ENCODE measurements at regions not wholly inside any gene's neighbourhood (a gene's known extent, or its start where the extent isn't known, plus 50 kb on each side); places are given as distances from the start of the nearest gene placed in this dataset.

- no peak for DNase-seq
Observed at GRCh38 chr9:38284588-38285051, 107.9 kb upstream of the ALDH1B1 start.

- no peak for DNase-seq
Observed at GRCh38 chr9:38284039-38284575, 108.4 kb upstream of the ALDH1B1 start.

DNA sequence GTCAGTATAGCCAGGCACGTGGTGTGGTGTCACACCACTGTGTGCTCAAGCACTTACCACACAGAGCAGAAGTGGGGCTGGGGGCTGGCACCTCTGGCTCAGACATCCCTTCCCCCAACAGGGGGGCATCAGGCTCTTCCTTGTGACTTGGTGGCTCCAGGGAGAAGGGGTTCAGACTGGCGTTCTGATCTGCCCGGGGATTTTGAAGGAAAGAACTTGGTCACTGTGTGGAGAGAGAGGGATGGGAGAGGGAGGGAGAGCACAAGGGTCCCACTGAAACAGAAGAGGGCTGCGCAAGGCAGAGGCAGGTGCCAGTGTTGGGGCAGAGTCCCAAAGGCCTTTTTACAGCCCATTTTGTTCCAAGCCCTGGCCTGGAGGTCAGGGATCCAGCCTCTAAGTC lies 109.7 kb upstream of the ALDH1B1 start:
- DNase-seq, result no peak

DNA sequence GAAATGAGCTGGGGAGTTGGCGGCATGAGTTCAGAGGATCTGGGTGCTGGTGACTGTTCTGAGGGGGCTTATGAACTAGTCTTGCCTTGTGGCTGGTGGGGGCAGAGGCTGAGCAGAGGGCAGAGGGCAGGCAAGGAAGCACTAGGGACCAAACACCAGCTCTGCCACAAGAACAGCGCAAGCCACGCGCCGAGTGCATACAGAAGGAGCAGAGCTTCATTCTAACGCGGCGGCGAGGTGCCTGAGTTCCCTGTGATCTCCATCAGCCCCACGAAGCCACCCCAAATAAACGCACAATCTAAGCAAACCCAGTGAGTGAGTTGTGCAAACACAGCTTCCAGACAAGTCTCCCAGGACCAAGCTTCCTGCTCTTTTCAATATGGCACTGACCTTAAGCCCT lies 110.6 kb upstream of the ALDH1B1 start:
- no peak for DNase-seq

- no peak for DNase-seq
Observed at GRCh38 chr9:38281196-38281595, 111.3 kb upstream of the ALDH1B1 start.

DNA sequence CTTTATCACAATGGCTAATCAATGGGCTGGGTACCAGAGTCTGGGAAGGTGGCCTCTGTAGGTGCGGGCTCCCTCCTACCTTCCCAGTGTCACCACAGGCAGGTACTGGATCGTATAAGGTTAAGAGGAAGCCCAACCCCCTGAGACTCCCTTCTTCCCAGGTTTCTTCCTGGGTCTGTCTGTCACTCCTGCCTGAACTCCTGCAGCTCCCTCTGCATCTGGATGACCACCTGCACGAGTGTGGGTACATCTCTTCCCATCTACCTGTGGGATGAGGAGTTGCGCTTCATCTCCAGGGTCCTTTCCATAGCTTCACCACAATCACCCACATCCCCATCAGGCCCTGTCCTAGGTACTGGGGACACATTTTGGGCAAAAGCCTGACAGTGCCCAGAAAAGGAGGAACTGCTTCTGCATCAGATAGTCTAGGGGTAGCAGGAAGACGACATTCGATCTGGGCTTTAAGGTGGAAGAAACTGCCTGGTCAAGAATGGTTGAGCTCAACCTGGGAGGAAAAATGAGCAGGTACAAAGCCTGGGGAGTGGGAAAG lies 112.2 kb upstream of the ALDH1B1 start:
- no peak for DNase-seq

GRCh38 chr9:38278931-38279679 lies 113.4 kb upstream of the ALDH1B1 start:
- DNase-seq, result no peak

GRCh38 chr9:38278457-38278856 lies 114.0 kb upstream of the ALDH1B1 start:
- DNase-seq, result no peak

GRCh38 chr9:38277601-38278200 lies 114.8 kb upstream of the ALDH1B1 start:
- DNase-seq, result no peak

DNA sequence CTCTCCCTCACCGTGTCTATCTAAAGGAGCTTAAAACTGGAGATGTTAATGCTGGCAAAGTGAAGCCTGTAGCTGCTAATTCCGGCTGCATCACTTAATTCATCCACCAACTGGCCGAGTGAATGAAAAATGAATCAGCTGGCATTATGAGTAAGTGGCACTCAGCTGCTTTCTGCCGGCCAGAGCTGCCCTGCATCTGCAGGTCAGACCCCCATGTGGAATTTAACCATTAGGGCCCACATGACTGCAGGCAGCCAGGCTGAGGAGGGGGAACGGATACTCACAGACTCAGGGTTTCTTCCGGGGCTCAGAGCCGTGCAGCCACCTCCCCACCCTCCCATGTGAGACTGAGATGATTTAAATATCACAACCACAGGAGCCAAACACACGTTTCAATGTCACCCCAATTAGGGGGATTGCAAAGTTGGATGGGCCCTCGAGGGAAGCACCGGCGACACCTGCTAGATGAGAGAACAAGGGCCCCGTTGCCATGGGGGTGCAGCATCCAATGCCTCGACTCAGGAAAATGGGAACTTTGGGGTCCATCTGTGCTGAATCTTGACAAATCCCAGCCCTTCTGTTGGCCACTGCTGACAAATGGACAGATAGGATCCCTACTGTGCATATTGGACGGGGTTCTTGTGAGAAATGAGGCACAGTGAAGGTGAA lies 115.6 kb upstream of the ALDH1B1 start:
- no peak for DNase-seq

GRCh38 chr9:38274800-38275199 lies 117.7 kb upstream of the ALDH1B1 start:
- no peak for DNase-seq

- no peak for DNase-seq
Observed at GRCh38 chr9:38272710-38273109, 119.8 kb upstream of the ALDH1B1 start.

- no peak for DNase-seq
Observed at GRCh38 chr9:38271666-38272241, 120.7 kb upstream of the ALDH1B1 start.

- no peak for DNase-seq
Observed at GRCh38 chr9:38269775-38270174, 122.7 kb upstream of the ALDH1B1 start.

GRCh38 chr9:38263532-38263931 lies 129.0 kb upstream of the ALDH1B1 start:
- DNase-seq, result no peak

DNA sequence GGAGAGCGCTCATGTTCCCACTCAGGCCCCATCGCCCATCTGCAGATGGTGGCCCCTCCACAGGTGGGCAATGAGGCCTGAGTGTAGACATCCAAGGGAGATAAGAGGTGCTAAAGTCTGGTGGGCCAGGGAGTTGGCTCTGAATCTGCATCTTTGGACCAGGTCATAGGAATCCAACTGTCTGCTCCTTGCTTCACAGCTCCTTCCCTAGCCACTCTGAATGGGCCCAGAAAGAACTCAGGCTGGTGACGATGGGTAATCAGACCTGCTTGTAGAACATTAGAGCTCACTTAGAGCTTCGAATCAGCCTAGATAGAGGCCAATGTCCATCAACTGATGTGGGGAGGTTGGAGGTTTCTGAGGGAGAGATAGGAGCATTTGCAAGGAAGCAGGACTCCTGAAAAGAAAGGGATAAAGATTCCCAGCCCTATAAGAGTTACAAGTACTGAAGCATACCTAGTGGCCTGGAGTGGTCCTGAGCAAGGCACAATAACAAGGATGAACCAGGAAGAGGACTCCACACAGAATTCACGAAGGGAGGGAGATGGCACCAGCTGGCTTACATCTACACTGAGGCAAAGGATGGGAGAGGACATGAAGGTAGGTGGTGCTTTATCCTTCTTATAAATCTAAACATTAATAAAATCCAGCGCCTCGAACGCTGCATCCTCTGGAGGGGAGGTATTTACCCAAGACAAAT lies 132.8 kb upstream of the ALDH1B1 start:
- DNase-seq, result no peak

DNA sequence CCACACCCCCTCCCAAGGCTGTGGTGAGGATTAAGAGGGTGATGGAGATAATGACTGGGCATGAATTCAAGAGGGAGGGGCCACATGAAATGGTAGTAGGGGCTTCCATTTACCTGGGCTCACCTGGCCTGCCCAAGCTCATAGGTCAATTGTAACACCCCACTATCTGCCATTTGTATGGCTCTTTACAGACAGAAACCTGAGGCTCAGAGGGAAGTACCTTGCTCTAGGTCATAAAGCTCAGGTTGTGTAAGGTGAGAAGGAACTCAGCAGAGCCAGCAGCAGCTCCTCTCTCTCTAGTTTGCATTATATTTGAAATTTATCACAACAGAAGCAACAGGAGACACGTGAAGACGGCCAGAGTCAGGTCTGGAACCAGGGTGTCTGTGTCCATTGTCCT lies 133.4 kb upstream of the ALDH1B1 start:
- DNase-seq, result no peak

- DNase-seq, result no peak
Observed at GRCh38 chr9:38257626-38258215, 134.8 kb upstream of the ALDH1B1 start.

DNA sequence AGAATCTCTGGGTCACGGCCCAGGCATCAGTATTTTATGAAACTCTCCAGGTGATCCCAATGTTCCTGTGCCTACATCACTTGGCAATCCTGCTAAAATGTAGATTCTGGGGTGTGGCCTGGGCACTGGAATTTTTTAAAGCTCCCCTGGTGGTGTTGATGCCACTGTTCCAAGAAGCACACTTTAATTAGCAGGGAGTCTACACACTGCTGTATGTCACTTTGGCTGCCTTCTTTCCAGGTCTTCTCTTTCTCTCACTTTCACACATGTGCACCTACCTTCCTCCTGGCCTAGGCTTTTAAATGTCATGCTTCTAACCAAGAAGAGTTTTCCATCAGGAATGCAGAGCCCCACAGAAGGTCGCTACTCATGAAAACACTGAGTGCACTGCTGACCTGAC lies 136.0 kb upstream of the ALDH1B1 start:
- DNase-seq, result no peak

GRCh38 chr9:38255599-38255998 lies 136.9 kb upstream of the ALDH1B1 start:
- DNase-seq, result no peak

- no peak for DNase-seq
Observed at GRCh38 chr9:38254756-38255155, 137.7 kb upstream of the ALDH1B1 start.

GRCh38 chr9:38254151-38254550 lies 138.4 kb upstream of the ALDH1B1 start:
- no peak for DNase-seq

Data from KG1 (cell line).